Stimulated activated CD4-positive, alpha-beta T cell treated with anti-CD3 and anti-CD28 coated beads, TNF-alpha, amount 100 ng/mL, for 1 hour (primary cell): ENCODE measurements at regions not wholly inside any gene's neighbourhood (a gene's known extent, or its start where the extent isn't known, plus 50 kb on each side); places are given as distances from the start of the nearest gene placed in this dataset.

ENCODE experiments used
- DNase-seq, 3 donors: peaks; one replicate each; pipeline ENCODE4 v3.0.0-alpha.2; 2020; ENCODE audit warnings: low read depth in 3 of 3, low spot score in 1 of 3

DNA sequence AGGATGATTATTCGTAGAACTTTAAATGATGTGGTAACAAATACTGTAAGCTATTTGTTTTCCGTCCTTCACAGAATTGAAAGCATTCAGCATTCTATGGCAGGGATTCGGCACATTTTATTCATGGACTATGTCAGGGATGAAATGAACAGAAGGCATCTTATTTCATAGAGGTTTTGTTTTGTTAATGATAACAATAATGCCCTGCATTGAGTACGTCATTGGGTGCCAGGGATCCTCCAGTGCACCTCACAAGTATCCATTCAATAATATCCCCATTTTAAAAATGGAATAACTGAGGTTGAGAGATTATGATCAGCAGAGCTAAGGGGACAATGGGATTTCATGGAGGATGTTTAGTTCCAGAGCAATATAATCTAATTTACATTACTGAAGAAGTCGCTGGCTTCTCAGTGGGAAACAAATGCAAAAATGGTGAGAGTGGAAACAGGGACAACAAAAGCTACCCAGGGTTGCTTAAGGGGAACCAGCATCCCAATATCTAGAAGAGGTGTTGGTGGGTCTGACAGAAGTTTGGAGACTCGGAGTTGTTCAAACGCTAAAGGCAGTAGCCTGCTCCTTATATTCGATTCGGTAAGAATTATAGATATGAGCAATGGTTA, 985.7 kb upstream of the WWC1 start:
- DNase-seq, result no peak

DNA sequence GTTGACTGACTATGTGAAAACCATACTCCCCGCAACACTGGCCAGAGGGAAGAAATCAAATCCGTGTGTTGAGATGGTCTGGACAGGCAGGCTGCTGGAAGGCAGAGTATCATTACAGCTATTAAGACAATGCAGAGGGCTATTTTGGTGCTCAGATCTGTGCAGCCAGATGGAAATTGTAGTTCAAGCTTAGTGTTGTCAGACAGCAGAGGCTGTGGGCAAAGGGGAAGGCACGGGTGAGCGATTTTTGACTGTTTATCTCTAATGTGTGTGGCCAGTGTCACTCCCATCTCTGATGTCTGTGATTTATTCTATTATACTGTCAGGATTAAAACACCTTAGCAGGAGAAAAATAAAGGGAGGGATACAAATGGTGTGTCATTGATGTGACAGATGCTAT, 984.4 kb upstream of the WWC1 start:
- no peak for DNase-seq

DNA sequence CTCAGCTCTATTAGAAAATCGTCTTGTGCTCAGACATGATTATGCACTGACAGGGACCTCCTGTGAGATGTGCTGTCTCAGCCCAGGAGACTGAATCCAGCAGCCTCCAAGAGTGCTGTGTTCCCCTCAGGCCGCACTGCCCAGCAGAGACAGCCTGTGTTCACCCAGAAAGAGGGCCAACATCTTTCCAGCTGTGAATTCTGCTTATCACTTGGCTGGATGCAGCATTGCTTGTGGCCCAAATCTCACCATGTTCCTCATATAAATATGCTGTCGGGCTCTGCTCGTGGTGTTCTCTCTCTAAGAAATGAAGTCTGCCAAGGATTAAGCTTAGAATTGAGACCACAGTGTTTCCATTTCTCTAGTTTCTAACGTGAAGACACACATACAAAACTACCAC, 983.0 kb upstream of the WWC1 start:
- DNase-seq, result no peak

DNA sequence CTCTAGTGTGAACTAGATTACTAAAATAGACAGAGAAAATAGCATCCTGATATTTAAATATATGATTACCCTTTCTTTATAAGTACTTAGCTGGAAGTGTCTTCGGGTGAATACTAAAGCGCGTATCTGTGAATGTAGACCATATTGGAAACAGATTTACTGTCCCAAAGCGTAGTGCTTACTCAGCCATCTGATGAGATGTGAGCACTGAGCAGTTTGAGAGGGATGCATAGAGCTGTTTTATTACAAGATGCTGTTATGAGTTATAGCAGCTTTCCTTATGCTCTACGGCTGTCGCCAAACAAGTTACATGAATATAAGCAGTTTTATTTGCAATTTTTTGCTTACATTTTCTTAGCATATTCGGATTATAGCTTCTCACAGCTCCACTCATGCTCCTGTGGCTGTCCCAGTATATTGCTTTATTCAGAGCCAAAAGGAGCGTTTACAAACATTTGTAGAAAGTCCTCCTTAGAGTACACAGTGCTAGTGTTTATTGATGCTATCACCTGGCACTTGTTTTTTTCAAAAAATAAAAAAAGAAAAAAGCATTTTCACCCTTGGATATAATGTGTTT, 981.4 kb upstream of the WWC1 start:
- no peak for DNase-seq

DNA sequence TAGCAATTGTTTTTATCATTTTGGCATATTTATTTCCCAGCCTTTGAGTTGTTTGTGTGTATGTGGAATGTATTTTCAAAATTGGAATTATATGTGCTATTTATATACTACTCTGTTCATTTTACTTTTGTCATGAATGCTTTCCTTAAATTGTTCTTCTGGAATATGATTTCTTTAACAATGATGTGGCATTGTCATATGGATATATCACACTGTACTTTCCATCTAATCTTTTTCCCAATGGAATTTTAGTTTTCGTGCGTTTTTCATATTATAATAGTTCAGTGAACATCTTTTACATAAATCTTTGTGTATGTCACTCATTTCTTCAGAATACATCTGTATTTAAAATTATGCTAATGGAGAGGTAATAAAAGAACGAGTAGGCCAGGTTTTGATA, 980.1 kb upstream of the WWC1 start:
- no peak for DNase-seq

DNA sequence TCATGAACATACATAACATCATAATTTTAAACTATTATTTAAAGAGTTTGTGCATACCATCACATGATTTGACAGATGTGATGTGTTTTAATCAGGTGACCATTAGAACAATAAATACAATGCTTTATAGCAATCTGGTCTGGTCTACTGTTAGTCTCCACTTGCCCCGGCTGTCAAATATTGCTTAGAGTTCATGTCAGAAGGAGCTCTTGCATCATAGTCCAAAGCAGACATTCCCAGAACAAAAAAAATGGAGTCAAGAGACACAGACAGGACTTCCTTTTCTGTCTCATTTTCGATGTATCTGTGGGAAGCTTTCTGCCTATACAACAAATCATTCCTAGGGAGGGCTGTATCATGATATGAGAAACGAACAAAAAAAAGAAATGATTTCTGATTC, 979.2 kb upstream of the WWC1 start:
- no peak for DNase-seq

DNA sequence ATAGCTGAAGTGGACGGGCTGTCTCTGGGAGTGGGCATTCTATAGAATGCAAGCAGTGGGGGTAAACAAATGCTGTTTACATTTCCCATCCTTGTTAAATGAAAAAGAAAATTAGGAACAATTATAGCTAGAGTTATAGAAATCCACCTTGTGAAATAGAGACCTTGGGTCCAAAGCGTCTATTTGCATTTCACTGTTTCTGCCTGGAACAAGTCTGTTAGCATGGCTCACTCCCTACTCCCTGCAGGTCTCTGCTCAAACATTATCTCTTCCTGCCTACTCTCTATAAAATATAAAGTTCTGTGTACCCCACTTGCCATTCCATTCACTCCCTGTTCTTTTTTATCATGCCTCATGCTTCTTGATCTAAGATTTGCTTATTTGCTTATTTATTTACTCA, 975.7 kb upstream of the WWC1 start:
- DNase-seq, result no peak

DNA sequence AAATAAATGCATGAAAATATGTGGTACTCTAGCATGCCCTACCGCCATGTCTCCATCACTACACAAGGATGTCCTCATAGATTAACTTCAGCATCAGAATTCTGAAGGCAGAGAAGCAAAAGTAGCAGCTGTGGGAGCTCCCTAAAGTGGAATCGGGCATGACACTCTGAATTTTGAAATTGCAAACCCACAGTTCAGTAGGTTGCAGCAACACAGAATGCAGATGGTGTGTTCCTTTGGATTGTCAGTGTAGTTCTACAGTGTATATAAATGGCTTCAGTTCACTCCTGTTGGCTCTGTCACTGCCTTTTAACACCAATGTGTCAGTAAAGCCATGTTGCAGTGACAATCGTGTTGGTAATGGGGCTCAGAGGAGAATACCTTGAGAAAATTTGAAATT, 973.6 kb upstream of the WWC1 start:
- DNase-seq, result no peak

DNA sequence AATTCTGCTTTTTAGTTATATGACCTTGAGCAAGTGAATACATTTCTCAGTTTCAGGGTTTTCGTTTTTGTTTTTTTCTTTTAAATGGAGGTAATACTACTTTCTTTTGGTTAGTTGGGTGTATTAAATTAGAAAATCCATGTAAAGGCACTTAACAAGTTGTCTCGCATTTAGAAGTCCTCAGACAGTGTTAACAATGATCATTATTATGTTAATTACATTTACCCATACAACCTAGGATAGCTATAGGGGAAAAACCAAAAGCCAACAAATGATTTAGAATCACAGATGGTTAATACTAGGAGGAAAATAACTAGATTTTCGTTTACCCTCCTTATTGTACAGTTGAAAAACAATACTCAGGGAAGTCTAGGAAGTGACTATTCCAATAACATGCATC, 972.2 kb upstream of the WWC1 start:
- DNase-seq, result no peak

DNA sequence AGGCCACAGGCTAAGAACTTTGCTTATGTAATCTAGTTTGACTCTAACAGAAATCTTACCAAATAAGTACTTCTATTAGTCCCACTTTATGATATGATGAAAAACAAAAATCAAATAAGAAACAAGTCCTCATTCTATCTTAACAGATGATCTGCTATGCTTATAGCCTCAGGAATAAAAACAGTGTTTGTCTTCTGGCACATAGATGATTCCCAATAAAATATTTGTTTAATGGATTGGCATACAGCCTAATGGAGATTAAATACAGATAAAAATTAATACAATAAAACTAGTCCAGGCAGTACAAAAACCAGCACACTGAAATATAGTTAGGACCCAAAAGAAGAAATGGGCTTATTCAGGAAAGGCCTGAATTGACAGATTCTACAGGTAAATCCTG, 971.4 kb upstream of the WWC1 start:
- no peak for DNase-seq

DNA sequence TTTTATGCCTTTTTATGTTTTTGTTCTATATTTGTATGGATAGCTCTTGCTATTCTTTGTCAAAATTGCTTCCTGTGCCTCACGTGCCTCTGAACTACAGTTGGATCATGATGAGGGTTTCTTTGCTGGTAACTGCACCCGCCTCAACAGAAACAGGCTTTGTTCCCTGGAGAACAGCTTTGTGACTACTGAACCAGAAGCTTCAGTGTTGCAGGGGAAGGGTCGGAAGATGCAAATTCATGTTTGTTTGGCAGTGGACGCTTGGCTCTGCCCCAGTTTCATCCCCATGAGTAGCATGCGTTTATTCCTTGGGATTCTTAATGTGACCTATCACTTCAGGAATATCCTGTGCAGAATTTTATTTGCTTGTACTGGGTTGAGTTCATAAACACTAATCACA, 959.1 kb upstream of the WWC1 start:
- DNase-seq, result no peak

DNA sequence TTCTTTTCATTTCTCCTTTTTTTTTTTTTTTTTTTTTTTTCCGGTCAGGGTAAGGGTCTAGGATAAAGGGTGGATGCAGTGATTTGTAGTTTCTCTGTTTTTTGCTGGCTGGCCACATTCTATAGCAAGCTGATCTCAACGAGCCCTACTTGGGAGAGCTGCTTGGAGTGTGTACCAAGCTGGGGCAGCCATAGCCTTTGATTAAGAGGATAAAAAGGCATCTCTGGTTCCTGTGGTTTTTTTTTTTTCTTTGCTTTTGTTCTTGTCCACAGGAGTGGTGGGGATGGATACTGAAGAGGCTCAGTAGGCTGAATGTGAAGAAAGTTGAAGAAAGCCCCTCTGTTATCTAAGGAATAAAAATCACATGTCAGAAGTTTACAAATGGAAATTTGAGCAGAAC, 955.3 kb upstream of the WWC1 start:
- no peak for DNase-seq

DNA sequence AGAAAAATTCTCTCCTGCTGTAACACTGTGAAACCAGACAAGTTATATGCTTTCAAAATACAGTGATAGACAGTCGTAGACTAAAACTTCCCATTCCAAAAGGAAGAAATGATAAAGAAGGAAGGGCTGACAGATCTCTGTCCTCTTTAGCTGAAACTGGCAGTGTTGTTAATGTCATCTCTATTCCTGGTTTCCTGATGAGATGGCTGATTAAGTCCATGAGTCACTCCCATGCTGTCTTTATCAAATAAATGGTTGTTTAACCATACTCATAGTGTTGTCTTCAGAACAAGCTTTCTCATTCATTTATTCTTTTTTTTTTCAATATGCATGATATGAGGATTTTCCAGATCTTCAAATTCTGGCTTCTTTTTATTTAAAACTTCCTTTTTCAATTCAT, 952.2 kb upstream of the WWC1 start:
- DNase-seq, result no peak

DNA sequence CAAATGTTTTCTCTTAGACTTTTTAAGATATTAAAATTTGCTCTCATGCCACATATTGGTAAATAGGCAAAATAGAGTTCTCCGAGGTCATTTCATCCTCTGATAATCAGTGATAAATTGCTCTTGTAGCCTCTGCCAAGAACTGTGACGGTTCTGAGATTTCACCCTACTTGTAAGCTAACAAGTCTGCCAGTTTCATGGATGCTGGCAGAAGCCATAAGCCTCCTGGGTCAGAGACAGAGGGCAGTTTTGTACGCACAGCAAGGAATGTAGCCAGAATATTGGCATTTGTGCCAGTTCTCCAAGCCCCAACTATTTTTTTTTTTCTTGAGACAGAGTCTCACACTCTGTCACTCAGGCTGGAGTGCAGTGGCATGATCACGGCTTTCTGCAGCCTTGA, 945.0 kb upstream of the WWC1 start:
- no peak for DNase-seq

DNA sequence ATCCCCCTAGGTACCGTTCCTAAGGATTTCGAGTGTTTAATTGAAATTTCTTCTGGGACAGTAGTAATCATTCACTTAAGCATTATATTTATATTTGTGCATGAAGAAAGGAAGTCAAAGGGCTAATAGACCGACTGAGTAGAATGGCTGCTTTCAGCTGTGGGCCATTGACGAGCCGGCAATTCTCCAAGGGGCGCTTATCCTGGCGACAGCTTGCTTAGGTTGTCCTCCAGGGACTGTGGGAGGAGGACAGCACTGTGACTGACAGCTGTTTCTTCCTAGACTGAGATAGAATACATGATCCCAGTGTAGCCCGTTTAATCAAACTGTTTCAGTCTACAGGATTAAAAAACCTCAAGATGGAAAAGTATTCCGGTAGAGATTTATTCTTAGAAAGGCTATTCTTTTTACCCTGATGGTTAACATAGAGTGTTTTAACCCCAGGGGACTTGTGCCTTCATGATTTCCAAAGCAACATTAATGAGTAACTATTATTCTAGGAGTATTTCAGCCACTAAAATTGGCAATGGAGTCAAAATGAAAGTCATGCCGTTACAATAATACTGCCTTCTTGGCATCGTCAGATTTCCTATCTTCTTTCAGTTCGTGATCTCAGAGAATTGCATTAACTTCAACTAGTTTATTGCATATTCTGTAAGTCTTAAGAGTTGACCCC, 943.1 kb upstream of the WWC1 start:
- DNase-seq, result no peak

DNA sequence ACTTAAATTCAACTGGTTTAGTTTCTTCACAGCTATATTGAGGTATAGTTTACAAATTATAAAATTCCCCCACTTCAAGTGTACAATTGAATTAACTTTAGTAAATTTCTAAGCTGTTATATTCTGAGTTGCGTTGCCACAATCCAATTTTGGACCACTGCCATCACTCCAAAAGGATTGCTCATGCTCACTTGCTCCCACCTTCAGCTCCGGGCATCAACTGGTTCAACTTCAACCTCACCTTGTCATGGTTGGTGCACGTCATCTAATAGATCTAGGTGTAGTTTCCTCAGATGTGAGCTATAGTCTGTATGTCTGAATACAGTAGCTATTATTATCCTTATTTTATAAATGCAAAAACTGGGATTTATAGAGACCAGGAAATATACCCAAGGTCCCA, 942.5 kb upstream of the WWC1 start:
- DNase-seq, result no peak

DNA sequence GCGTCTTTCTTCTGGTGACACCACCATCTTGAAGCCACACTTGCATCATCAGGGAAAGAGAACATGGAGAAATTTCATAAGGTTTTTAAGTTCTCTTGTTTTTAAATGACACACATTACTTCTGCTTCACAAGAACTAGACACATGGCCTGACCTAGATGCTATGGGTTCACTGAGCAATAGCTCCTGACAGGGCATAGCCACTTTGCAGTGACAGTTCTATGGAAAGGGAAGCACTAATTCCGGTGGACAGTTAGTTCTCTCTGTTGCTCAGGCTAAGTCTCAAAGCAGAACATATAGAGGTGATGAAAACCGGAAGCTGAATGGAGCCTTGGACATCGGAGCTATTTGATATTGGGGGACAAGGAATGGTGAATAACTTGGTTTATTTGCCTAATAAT, 940.1 kb upstream of the WWC1 start:
- no peak for DNase-seq

DNA sequence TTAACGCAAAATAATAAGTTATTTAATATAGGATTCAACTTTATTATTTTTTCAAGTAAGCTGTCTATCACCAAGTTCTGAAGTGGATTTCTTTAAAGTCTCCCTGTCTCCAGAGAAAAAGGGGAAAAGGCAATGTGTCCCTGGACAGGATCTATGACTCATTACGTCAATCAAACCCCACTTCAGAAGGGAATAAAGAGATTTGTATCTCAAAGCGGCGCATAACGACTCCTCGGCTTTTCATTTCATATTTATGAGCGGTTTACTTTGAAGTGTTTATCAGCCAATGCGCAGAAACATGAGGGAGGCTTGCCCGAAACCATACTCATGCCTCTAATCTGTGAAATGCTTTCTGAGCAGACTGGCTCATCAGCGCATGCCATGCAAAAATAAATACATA, 938.6 kb upstream of the WWC1 start:
- DNase-seq, result no peak

DNA sequence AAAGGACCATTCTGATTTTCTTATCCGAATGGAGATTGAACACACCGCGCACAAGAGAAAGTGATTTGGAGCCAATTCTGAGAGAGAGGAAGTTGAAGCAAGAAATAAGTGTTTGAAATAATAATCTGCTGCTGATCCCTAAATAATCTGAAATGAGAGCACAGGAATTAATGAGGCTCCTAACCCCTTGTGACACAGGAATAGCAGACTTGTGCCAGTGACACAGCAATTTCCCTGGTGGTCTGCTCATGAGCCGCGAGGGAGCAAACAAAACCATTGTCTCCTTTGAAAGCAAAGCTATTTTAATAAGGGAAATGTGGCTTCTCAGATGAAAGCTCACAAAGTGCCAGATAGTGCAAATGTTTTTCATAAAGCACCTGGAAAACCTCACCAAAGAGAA, 936.1 kb upstream of the WWC1 start:
- no peak for DNase-seq

DNA sequence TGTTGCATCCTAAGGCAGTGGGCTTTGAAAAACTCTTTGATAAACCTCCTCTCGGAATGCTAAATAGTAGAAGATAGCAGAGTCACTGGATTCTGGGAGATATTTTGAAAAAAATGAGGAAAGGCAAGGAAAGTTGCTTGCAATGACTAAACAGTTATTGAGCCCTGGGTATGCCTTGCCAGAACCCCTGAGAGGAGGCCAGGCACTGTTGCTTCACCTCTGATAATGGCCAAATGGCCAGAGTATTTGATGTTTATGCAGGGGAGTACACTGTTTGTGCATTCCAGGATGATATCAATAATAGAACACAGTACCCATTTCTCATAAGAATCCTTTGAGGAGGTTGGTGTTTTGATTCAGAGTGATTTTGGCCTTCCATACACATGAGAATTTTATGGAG, 935.1 kb upstream of the WWC1 start:
- DNase-seq, result no peak

DNA sequence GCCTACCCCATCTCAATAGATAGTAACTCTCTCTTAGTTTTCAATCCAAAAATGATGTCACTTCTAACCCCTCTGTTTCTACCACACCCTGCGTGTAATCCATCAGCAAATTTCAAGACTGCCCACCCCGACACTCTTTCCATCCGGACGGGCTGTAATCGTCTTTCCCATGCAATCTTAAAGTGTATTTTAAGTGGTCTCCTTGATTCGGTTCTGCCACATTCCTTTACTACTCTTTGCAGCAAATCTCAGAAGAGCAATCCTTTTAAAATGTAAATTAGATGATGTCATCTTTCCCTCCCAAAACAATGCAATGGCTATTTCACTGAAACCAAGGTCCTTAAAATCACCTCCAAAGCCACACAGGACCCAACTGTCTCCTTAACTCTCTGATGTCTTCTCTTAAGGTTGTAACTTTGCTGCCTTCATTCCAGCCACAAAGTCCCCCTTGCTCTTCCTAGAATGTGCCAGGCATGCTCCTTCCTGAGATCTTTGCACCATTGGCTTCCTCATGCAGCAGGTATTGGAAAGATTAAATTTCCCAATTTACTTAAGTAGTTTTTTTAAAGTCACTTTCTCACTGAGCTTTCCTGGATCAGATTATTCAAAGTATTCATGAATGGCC, 932.5 kb upstream of the WWC1 start:
- DNase-seq, result no peak

DNA sequence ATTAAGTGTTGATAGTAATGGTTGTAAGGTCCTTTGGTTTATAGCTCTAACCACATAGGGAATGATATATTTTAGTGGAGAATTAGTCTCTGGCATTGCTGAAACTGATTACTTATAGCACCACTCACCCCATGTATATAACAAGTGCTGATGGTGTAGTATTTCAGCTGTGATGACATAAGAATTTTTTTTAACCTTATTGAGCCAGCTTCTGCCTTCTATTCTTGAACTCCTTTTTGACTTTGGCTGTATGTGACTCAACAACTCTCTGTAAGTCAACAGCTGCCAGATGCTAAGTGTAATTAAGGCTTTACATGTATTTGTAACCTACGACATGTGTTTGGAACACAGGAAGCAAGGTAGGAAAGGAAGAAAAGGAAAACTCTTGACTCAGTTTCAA, 929.6 kb upstream of the WWC1 start:
- DNase-seq, result no peak

DNA sequence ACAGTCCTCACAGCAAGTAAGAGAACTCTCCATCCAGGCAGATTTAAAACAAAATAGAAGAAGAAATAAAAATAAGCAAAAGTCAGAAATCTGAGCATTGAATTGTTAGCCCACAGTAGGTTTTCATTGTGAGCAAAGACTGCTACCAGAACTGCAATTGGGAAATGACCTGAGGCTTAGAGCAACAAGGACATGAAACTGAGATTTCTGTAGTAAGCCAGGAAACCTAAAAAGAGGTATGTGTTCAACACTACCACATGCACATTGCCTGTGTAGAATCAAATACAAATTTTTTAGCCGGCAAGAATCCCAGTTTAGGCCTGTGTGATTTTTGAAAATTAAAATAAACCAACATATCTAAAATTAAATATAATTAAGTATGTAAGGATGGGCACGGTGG, 928.4 kb upstream of the WWC1 start:
- DNase-seq, result no peak
